HG02885 (cell line): ENCODE measurements at regions not wholly inside any gene's neighbourhood (a gene's known extent, or its start where the extent isn't known, plus 50 kb on each side); places are given as distances from the start of the nearest gene placed in this dataset.
"Not testable (repeated sequence)": the region's sequence is repeated elsewhere in the genome, so short reads cannot be mapped to it uniquely, and the experiment has no call there.

Experiments
- ATAC-seq: cut with Tn5 transposase; IDR thresholded peaks from one replicate; pipeline ENCODE4 v1.9.1; 2021; ENCODE audit warnings: mild to moderate bottlenecking; ENCODE audit not compliant: unreplicated experiment, poor library complexity

GRCh38 chrX:120753413-120754251 is 122.0 kb downstream of the CT47B1 start:
- ATAC-seq = peak; percentile 41

DNA sequence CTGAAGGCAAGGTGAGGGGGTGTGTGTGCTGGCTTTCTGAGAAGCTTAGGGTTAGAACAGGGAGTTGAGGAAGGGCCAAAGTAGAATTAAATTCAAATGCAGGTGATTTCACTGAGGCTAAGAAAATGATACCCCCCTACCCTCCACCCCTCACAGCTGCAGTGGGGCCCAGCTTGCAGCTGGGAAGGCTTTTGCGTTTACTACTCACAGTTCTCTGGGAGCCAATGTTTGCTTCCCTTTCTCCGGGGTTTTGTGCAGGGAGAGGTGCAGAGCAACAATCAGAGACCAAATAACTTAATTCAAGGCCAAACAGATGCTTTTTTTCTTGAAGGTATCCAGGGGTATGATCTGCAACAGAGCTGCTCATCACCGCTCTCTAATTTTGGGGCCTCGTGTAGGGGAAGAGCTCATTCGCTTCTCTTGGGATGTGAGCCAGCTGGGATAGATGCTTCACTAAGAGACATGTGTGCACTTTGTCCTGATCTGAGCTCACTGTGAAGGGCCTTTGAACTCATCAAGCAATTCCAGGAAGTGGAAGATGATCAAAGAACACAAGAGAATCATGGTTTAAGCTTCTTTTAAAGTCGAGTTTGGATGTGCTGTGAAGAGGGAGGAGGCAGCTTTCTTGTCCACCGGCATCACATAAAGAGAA is 122.7 kb upstream of the C1GALT1C1 start:
- no peak for ATAC-seq

- no peak for ATAC-seq
Measured at GRCh38 chrX:120751683-120752082, 121.8 kb upstream of the C1GALT1C1 start.

DNA sequence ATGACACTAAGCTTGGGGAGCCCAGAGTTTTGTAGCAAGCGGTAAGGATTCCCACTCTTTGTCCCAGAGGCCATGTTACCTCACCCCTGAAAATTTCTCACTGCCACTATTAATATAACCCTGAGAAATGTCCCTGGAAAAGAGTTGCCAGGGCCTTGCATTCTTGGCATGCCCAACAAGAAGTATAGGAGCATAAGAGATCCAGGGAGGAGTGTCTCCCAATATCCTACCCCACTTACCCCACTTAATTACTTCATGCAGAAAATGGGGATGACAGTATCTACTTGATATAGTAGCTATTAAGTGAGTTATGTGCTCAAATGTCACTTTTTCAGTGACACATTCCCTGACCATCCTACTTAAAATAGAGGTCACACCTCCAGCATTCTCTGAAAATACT is 120.5 kb upstream of the C1GALT1C1 start:
- no peak for ATAC-seq

DNA sequence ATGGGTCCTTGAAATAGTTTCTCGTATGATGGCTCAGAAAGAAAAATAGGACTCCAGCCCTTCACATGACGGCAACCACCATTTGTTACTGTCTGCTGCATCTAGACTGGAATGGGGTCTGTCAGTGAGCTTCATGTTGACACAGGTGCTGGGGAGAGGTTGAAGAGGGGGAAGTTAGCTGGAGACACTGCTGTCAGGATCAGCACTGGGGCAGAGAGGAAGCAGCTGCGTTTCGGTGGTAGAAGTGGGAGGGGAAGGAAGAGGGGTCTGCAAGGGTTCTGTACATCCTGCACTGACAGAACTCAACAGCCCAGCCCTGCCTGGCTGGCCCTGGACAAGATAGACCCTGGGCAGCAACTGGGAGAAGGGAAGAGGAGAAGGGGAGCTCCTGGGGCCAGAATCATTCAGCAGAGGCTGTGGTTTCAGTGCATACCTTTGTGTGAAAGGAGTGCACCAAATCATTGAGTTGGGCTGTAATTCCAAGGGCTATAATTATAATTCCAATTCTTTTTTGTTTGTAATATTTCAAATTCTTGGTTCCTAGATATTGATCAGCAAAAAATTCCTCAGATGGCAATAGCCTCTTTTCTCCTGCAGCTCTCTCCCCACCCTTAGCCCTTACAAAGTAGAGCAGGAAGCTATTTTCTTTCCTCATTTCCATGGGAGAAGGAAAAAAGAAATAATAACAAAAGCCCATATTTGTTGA is 119.4 kb upstream of the C1GALT1C1 start:
- peak; percentile 66 for ATAC-seq

DNA sequence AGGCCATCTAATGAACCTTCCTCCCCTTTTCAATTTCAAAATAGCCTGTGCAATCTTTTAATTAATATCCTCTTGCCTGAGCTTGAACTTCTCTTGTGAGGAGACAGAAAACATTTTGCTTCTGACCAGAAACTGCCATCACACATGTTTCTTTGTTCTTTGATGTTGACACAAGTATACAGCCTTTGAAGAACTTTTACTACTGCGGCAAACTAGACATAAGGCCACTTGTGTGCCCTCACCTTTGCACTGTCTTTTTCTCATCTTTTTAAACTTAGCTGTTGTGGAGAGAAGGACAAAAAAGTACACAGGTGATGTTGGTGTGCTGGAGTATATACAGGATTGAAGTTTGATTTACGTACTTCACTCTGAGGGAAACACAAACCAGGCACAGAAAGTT is 116.3 kb upstream of the C1GALT1C1 start:
- no peak for ATAC-seq

DNA sequence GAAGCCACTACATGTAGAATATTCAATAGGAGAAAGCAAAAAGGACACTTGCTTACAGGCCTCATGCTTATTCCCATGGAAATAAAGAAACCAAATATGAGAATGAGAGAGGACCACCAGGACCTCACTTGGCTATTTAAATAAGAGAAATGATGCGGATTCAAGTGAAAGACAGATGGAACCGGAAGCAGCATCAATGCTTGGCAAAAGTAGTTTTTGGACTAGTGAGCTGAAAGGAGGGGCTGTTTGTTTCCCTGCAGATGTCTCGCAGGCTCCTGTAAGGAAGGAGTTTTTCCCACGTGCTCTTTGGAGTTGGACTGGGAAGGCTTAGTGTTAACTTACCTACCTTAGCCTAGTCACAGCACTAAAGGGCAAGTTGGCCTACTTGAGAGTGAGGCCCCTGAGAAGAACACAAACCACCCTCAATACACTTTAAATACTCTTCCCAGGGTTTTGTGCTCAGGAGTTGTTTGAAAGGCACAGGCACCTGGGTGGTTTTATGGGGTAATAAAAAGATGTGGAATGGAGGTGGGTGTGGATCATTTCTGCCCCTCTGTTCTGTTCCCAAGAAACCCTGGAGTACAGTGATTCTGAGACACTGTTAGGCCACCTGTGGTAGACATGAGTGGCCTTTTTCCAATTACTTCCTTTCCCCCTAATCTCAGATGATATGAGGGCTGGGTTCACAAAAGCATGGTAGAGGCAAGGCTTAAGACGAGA is 113.3 kb upstream of the C1GALT1C1 start:
- ATAC-seq = no peak

DNA sequence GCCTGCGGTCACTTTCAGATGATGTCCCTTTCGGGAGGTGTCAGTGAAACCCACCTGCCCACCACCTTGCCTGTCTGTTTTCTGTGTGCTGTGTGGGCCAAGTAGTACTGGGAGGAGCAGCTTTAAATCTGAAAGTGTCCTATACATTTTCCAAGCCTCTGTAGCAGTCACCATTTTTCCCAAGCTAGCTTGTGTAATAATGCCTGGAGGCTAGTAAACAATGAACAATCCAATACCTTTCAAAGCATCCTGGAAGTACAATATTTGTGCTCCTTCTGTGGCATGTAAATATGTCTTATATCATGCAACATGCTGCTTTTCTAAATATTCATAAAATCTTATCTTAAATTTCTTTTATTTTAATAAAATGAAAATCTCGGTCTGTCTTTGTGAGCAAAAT is 111.6 kb upstream of the C1GALT1C1 start:
- no peak for ATAC-seq

GRCh38 chrX:120740072-120740471 is 110.2 kb upstream of the C1GALT1C1 start:
- no peak for ATAC-seq

DNA sequence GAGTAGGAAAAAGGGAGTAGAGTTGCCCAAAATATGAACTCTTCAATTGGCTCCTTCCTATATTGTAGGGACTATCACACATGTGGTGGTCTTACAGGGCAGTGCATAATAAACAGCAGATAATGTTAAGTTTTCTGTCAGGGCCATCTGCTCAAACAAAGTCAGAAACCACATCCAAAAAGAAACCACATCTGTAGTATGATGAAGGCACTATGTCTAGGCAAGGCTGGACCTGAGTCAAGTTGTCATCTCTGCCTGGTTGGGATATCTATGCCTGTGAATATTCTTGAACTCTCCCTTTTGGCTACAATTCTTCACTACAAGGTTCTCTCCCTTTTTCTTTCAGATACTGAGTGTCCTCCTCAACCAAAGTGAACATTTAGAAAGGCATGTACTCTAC is 109.4 kb upstream of the C1GALT1C1 start:
- no peak for ATAC-seq

- no peak for ATAC-seq
Measured at GRCh38 chrX:120736989-120737388, 107.1 kb upstream of the C1GALT1C1 start.

DNA sequence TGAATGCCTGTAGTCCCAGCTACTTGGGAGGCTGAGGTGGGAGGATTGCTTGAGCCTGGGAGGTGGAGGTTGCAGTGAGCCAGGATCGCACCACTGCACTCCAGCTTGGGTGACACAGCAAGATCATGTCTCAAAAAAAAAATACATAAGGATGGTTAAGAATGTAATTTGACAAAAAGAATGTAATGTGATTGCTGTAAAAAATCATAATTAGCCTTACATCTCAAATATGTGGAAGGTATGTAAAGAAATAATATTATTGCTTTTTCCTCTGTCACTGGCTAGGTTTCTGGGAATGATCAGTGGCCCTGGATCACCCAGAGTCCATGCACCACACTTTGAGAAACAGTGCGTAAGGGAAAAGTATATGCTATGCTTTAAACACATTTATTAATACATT is 106.1 kb upstream of the C1GALT1C1 start:
- ATAC-seq = no peak

- ATAC-seq = no peak
Measured at GRCh38 chrX:120732879-120733278, 103.0 kb upstream of the C1GALT1C1 start.

- no peak for ATAC-seq
Measured at GRCh38 chrX:120732461-120732860, 102.6 kb upstream of the C1GALT1C1 start.

GRCh38 chrX:120731386-120731785 is 101.5 kb upstream of the C1GALT1C1 start:
- no peak for ATAC-seq

DNA sequence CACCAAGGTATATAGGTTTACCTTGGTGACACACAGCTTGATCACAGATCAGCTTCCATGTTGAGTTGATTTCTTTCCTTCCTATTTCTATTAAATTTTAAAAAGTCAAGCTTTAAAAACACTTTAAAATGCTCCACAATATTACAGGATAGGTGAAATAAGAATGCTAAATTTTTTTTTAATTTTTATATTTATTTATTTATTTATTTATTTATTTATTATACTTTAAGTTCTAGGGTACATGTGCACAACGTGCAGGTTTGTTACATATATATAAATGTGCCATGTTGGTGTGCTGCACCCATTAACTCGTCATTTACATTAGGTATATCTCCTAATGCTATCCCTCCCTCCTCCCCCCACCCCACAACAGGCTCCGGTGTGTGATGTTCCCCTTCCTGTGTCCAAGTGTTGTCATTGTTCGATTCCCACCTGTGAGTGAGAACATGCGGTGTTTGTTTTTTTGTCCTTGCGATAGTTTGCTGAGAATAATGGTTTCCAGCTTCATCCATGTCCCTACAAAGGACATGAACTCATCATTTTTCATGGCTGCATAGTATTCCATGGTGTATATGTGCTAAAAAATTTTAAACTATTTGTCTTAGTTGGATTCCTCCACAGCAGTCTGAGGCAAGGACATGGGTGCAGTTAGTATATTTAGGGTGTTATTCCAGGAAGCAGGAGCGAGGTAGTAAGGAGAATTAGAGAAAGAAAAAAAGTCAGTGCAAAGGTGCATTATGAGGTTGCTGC is 99.8 kb upstream of the C1GALT1C1 start:
- ATAC-seq = not testable (repeated sequence)

DNA sequence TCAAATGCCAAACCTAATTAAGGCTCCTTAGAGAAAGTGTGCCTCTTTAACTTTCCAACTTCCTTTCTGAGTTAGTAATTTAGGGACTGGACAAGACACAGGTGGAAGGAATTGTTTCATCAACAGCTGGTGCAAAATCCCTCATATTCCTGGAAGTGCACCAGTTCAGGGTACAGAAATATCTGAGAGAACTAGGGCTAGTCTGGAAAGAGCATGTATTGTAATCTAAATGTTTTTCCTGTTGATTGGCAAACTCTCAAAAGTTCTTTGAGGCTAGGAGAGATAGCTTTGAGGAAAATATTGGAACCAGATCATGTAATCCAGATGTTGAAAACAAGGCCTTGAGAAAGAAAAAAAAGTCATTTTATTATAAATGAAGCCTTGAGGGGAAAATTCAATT is 98.1 kb upstream of the C1GALT1C1 start:
- ATAC-seq = no peak

GRCh38 chrX:120727452-120727851 is 97.6 kb upstream of the C1GALT1C1 start:
- no peak for ATAC-seq

- peak; percentile 99 for ATAC-seq
Measured at GRCh38 chrX:120726294-120726693, 96.4 kb upstream of the C1GALT1C1 start.

- no peak for ATAC-seq
Measured at GRCh38 chrX:120725874-120726273, 96.0 kb upstream of the C1GALT1C1 start.
